GM18858 (cell line): ENCODE measurements at regions not wholly inside any gene's neighbourhood (a gene's known extent, or its start where the extent isn't known, plus 50 kb on each side); places are given as distances from the start of the nearest gene placed in this dataset.
"Not testable (repeated sequence)": the region's sequence is repeated elsewhere in the genome, so short reads cannot be mapped to it uniquely, and the experiment has no call there.

Experiments used
- ATAC-seq: cut with Tn5 transposase; IDR thresholded peaks from one replicate; pipeline ENCODE4 v1.9.1; 2021; ENCODE audit not compliant: unreplicated experiment

DNA sequence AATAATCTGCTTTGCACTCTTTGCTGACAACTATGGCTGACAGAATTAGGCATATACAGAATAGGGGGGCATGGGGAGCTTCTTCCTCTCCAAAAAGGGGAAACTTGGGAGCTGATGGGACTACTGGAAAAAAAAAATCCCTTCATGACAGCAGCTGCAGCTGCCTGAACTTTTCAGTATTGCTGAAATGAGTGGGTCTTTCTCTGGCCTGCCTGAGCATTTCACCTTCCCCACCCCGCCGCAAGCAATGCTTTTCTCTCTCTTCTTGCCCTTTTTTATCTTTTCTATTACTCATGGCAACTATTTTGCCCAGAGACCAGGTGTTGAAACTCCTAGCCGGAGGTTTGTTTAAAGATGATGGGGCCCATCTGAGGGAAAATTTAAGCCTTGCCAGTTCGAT lies 244.9 kb downstream of the SEMA3D start:
- no peak for ATAC-seq

GRCh38 chr7:84941291-84941690 lies 245.6 kb downstream of the SEMA3D start:
- ATAC-seq, result no peak

- ATAC-seq, result no peak
These were observed 247.0 kb downstream of the SEMA3D start for GRCh38 chr7:84939888-84940287.

DNA sequence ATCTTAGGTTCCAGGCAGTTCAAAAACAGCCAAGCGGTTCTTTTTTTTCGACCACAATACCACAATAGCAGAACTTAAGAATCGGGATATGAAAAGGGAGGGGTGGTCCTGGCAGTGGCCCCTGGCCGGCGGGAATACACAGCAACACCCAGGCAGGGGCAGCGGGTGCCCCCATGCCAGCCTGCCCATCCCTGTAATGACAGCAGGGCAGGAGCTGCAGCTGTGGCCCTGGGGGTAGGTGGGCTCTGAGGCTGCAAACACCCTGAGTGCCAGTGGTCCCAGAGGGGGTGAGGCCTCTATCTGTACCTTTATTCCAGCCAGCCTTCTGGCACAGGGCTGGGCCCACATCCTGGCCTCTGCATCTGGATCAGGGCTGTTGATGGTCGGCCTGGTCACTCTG lies 247.4 kb downstream of the SEMA3D start:
- no peak for ATAC-seq

- ATAC-seq, result no peak
These were observed 262.5 kb downstream of the SEMA3D start for GRCh38 chr7:84924353-84924752.

DNA sequence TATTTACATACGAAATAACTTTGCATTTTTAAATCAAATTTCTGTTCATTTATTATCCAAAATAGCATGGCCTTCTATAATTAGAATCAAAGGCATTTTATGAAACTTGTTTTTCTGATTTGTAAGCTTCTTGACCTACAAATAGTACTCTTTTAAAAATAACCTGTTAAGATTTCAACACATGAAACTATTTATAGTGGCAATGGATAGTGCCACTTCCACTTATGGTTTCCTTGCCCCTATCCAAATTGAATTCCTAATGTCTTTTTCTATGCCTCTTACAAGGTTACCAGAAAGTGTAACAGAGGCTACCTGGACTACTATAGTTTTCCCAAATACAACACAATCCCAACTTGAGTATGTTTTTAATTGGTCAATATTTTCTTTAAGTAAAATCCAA lies 263.5 kb downstream of the SEMA3D start:
- ATAC-seq, result no peak

DNA sequence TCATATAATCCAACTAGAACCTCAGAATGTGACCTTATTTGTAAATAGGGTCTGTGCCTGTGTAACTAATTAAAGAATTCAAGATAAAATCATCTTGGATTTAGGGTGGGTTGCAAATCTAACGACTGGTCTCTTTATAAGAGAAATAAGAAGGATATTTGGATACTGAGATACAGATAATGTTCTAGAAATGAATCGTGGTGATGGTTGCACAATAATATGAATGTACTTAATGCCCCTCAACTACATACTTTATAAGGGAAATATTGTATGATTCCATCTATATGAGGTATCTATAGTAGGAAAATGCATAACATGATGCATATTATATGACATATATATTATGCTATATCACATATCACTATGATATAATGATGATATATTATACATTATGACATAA lies 265.7 kb downstream of the SEMA3D start:
- no peak for ATAC-seq

GRCh38 chr7:84916973-84917372 lies 269.9 kb downstream of the SEMA3D start:
- ATAC-seq, result not testable (repeated sequence)

GRCh38 chr7:84916161-84916560 lies 270.7 kb downstream of the SEMA3D start:
- ATAC-seq, result no peak

GRCh38 chr7:84914598-84914997 lies 272.3 kb downstream of the SEMA3D start:
- no peak for ATAC-seq

GRCh38 chr7:84913731-84914130 lies 273.1 kb downstream of the SEMA3D start:
- no peak for ATAC-seq

GRCh38 chr7:84912993-84913635 lies 273.7 kb downstream of the SEMA3D start:
- ATAC-seq, result no peak

GRCh38 chr7:84912537-84912936 lies 274.3 kb downstream of the SEMA3D start:
- ATAC-seq, result no peak

GRCh38 chr7:84912018-84912417 lies 274.8 kb downstream of the SEMA3D start:
- ATAC-seq, result no peak

DNA sequence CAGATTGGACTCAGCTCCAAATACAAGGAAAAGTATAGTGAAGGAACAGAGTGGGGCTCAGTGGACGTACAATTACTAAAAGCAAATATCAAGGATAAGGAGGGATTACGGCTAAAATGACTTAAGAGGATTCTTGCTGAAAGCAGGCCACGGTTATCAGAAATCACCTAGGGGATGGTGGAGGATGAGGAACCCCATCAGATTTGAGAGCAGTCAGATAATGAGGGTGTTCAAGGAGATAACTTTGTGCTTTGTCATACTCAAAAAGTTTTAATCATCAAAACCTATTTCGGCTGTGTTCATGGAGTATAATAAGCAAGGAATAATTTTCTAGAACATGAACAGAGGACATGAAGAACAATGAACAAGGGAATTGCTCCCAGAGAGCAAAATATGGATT lies 275.8 kb downstream of the SEMA3D start:
- no peak for ATAC-seq

DNA sequence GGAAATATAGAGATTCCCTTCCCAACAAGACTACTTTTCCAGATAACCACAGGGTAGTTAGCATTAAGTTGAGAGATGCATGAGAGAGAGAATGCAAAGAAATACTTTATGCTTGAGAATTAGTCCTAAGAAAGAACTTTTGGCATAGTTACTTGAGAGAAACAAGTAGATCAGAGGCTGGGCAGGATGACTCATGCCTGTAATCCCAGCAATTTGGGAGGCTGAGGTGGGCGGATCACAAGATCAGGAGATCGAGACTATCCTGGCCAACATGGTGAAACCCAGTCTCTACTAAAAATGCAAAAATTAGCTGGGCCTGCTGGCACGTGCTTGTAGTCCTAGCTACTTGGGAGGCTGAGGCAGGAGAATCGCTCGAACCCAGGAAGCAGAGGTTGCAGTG lies 276.5 kb downstream of the SEMA3D start:
- not testable (repeated sequence) for ATAC-seq

DNA sequence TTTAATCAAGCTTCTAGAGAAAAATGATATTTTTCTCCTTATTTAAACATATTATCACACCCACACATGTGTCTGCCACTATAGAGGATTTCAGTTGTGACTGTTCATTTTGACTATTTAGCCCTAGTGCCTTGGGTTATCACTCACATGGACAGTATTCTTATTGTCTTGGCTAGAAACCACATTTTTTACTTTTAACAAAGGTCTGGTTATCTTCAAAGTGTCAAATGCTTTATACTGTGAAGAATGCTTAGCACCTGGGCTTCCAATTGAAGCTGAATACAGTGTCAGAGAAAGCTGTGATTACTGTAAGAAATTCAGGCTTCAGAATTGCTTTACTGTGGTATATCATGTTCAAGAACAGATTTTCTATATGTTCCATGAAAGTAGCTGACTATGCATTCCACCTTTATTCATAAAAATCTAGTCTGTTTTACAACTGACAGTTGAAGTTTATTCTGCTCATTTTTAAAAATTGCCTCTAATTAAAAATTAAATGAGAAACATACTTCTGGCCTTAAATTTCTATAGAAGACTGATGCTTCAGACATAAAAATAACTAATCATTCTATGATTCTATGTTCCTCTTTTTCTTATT lies 278.6 kb downstream of the SEMA3D start:
- ATAC-seq, result no peak

- no peak for ATAC-seq
These were observed 280.0 kb downstream of the SEMA3D start for GRCh38 chr7:84906889-84907288.

GRCh38 chr7:84904561-84904960 lies 282.3 kb downstream of the SEMA3D start:
- ATAC-seq, result no peak

- no peak for ATAC-seq
These were observed 285.5 kb downstream of the SEMA3D start for GRCh38 chr7:84901366-84901765.

GRCh38 chr7:84900215-84900614 lies 286.6 kb downstream of the SEMA3D start:
- no peak for ATAC-seq

GRCh38 chr7:84895563-84895962 lies 291.3 kb downstream of the SEMA3D start:
- ATAC-seq, result no peak

DNA sequence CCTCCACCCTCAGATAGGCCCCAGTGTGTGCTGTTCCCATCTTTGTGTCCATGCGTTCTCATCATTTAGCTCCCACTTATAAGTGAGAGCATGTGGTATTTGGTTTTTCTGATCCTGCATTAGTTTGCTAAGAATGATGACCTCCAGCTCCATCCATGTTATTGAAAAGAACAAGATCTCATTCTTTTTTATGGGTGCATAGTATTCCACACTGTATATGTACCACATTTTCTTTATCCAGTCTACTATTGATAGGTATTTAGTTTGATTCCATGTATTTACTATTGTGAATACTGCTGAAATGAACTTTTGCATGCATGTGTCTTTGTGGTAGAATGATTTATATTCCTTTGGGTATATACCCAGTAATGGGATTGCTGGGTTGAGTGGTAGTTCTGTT lies 303.3 kb downstream of the SEMA3D start:
- ATAC-seq, result not testable (repeated sequence)
